AG10803 (cell line): ENCODE measurements at regions not wholly inside any gene's neighbourhood (a gene's known extent, or its start where the extent isn't known, plus 50 kb on each side); places are given as distances from the start of the nearest gene placed in this dataset.

ENCODE experiments used
- DNase-seq: peaks from one replicate; pipeline ENCODE4 v3.0.0; 2010; ENCODE audit warnings: low read depth
- H3K4me3 ChIP-seq: 2 replicates; pipeline ENCODE4 v1.5.1; 2011; ENCODE audit warnings: mild to moderate bottlenecking, low read length, control low read depth
- CTCF ChIP-seq: conservative IDR thresholded peaks from 2 replicates; pipeline ENCODE4 v1.5.1; 2011; ENCODE audit warnings: mild to moderate bottlenecking, low read length, control low read depth, inconsistent platforms

- TF ChIP-seq CTCF = no peak
- DNase-seq = peak; percentile 95
- peak overlapping the region; percentile 67 for H3K4me3 ChIP-seq
These were observed 124.8 kb upstream of the MAP1LC3B2 start for GRCh38 chr12:116434155-116435011.

- no peak for TF ChIP-seq CTCF
- DNase-seq = no peak
- H3K4me3 ChIP-seq = no peak overlapping the region
These were observed 123.2 kb upstream of the MAP1LC3B2 start for GRCh38 chr12:116435984-116436383.

GRCh38 chr12:116436561-116437249, 122.5 kb upstream of the MAP1LC3B2 start:
- no peak for DNase-seq
- no peak for TF ChIP-seq CTCF
- H3K4me3 ChIP-seq = no peak overlapping the region

GRCh38 chr12:116441292-116441691, 117.9 kb upstream of the MAP1LC3B2 start:
- DNase-seq = peak; percentile 27
- no peak for TF ChIP-seq CTCF
- H3K4me3 ChIP-seq = no peak overlapping the region

GRCh38 chr12:116442304-116442703, 116.9 kb upstream of the MAP1LC3B2 start:
- TF ChIP-seq CTCF = no peak
- no peak for DNase-seq
- no peak overlapping the region for H3K4me3 ChIP-seq

- DNase-seq = peak; percentile 75
- H3K4me3 ChIP-seq = no peak overlapping the region
- no peak for TF ChIP-seq CTCF
These were observed 116.2 kb upstream of the MAP1LC3B2 start for GRCh38 chr12:116442946-116443345.
